HFF-Myc (cell line): ENCODE measurements at regions not wholly inside any gene's neighbourhood (a gene's known extent, or its start where the extent isn't known, plus 50 kb on each side); places are given as distances from the start of the nearest gene placed in this dataset.

Source experiments
- DNase-seq: peaks from one replicate; pipeline ENCODE4 v3.0.0-alpha.2; 2011; ENCODE audit warnings: low read depth; ENCODE audit errors: extremely low read depth
- H3K4me3 ChIP-seq: replicated peaks from 2 replicates; pipeline ENCODE4 v1.5.1; 2011; ENCODE audit warnings: low read depth, mild to moderate bottlenecking, control low read depth, low read length
- CTCF ChIP-seq: IDR thresholded peaks from 2 replicates; pipeline ENCODE4 v1.5.1; 2012; ENCODE audit warnings: mild to moderate bottlenecking, low read depth, low read length, control low read depth; ENCODE audit errors: missing control alignments

- TF ChIP-seq CTCF: no peak
- no peak overlapping the region for H3K4me3 ChIP-seq
- no peak for DNase-seq
Observed at GRCh38 chr2:71928734-71929481, 218.8 kb downstream of the CYP26B1 start.

- no peak for TF ChIP-seq CTCF
- DNase-seq: no peak
- no peak overlapping the region for H3K4me3 ChIP-seq
Observed at GRCh38 chr2:71927757-71928715, 219.6 kb downstream of the CYP26B1 start.

- DNase-seq: no peak
- H3K4me3 ChIP-seq: no peak overlapping the region
- no peak for TF ChIP-seq CTCF
Observed at GRCh38 chr2:71926876-71927756, 220.5 kb downstream of the CYP26B1 start.

GRCh38 chr2:71926089-71926447 lies 221.6 kb downstream of the CYP26B1 start:
- DNase-seq: no peak
- TF ChIP-seq CTCF: no peak
- H3K4me3 ChIP-seq: no peak overlapping the region

GRCh38 chr2:71925268-71926088 lies 222.2 kb downstream of the CYP26B1 start:
- no peak overlapping the region for H3K4me3 ChIP-seq
- TF ChIP-seq CTCF: no peak
- DNase-seq: no peak
